GM12892 (cell line): ENCODE measurements at regions not wholly inside any gene's neighbourhood (a gene's known extent, or its start where the extent isn't known, plus 50 kb on each side); places are given as distances from the start of the nearest gene placed in this dataset.

Experiments used
- POLR2A ChIP-seq: IDR thresholded peaks from 2 replicates; pipeline ENCODE4 v1.6.1; 2011; ENCODE audit warnings: low read depth, low read length, control low read depth
- POLR2AphosphoS5 ChIP-seq: IDR thresholded peaks from 2 replicates; pipeline ENCODE4 v1.6.1; 2011; ENCODE audit warnings: low read depth, low read length, control low read depth
- TAF1 ChIP-seq: IDR thresholded peaks from 2 replicates; pipeline ENCODE4 v1.6.1; 2011; ENCODE audit warnings: low read depth, mild to moderate bottlenecking, control low read depth, low read length, borderline replicate concordance

GRCh38 chr1:117796226-117796625, 133.2 kb downstream of the GDAP2 start:
- TF ChIP-seq POLR2A (no peak), POLR2AphosphoS5 (no peak), TAF1 (no peak)
